Neural progenitor cell (in vitro differentiated cells): ENCODE measurements at regions not wholly inside any gene's neighbourhood (a gene's known extent, or its start where the extent isn't known, plus 50 kb on each side); places are given as distances from the start of the nearest gene placed in this dataset.

ENCODE experiments used
- DNase-seq: peaks from one replicate; pipeline ENCODE4 v3.0.0-alpha.2; 2016; ENCODE audit warnings: low spot score
- H2AFZ ChIP-seq: fragments of 200-600 bp; sonication (generic); replicated peaks from 2 replicates; pipeline ENCODE4 v1.6.1; 2016; ENCODE audit warnings: antibody characterized with exemption
- H3F3A ChIP-seq: fragments of 200-600 bp; sonication (generic); 2 replicates; pipeline ENCODE4 v1.6.1; 2016; ENCODE audit warnings: antibody characterized with exemption, low read depth
- H3K27ac ChIP-seq: fragments of 200-600 bp; sonication (generic); 2 replicates; pipeline ENCODE4 v1.5.1; 2016; ENCODE audit warnings: mild to moderate bottlenecking
- H3K27me3 ChIP-seq: fragments of 200-600 bp; sonication (generic); 2 replicates; pipeline ENCODE4 v1.6.1; 2016; ENCODE audit warnings: mild to moderate bottlenecking, moderate library complexity
- H3K36me3 ChIP-seq: fragments of 200-600 bp; sonication (generic); 2 replicates; pipeline ENCODE4 v1.5.1; 2016
- H3K4me1 ChIP-seq: fragments of 200-600 bp; sonication (generic); 2 replicates; pipeline ENCODE4 v1.6.1; 2016; ENCODE audit warnings: mixed run types
- H3K4me2 ChIP-seq: fragments of 200-600 bp; sonication (generic); 2 replicates; pipeline ENCODE4 v1.6.1; 2016
- H3K4me3 ChIP-seq: fragments of 200-600 bp; sonication (generic); 2 replicates; pipeline ENCODE4 v1.5.1; 2016
- H3K79me2 ChIP-seq: fragments of 200-600 bp; sonication (generic); 2 replicates; pipeline ENCODE4 v1.6.1; 2016; ENCODE audit warnings: low read depth
- H3K9ac ChIP-seq: fragments of 200-600 bp; sonication (generic); 2 replicates; pipeline ENCODE4 v1.6.1; 2016
- H3K9me3 ChIP-seq: fragments of 200-600 bp; sonication (generic); 2 replicates; pipeline ENCODE4 v1.5.1; 2016; ENCODE audit warnings: low read depth
- H4K20me1 ChIP-seq: fragments of 200-600 bp; sonication (generic); 2 replicates; pipeline ENCODE4 v1.6.1; 2016; ENCODE audit warnings: low read depth
- H3K27ac Mint-ChIP-seq: 3 replicates; pipeline ENCODE4 v1.8.0; 2021; ENCODE audit warnings: mixed read lengths
- H3K27me3 Mint-ChIP-seq: 2 replicates; pipeline ENCODE4 v1.8.0; 2022; ENCODE audit warnings: low read depth, mild to moderate bottlenecking, inconsistent platforms, moderate library complexity, mixed read lengths; ENCODE audit not compliant: insufficient read depth
- H3K36me3 Mint-ChIP-seq: 3 replicates; pipeline ENCODE4 v1.8.0; 2021; ENCODE audit warnings: mixed read lengths
- H3K4me1 Mint-ChIP-seq: 3 replicates; pipeline ENCODE4 v1.8.0; 2021; ENCODE audit warnings: mixed read lengths
- H3K4me3 Mint-ChIP-seq: 3 replicates; pipeline ENCODE4 v1.8.0; 2021; ENCODE audit warnings: mild to moderate bottlenecking, moderate library complexity, mixed read lengths
- H3K9me3 Mint-ChIP-seq: 3 replicates; pipeline ENCODE4 v1.8.0; 2020; ENCODE audit warnings: mixed read lengths
- EZH2 ChIP-seq: fragments of 200-600 bp; sonication (generic); IDR thresholded peaks from 2 replicates; pipeline ENCODE4 v1.6.1; 2017; ENCODE audit warnings: antibody characterized with exemption, mild to moderate bottlenecking, moderate library complexity
- EZH2phosphoT487 ChIP-seq: fragments of 200-600 bp; sonication (generic); IDR thresholded peaks from 2 replicates; pipeline ENCODE4 v1.6.1; 2017; ENCODE audit warnings: antibody characterized with exemption
- TF ChIP-seq, protein P1 (sequence below): fragments of 200-600 bp; sonication (generic); IDR thresholded peaks from 2 replicates; pipeline ENCODE4 v1.5.1; 2017; ENCODE audit warnings: antibody characterized with exemption, mild to moderate bottlenecking

DNA sequence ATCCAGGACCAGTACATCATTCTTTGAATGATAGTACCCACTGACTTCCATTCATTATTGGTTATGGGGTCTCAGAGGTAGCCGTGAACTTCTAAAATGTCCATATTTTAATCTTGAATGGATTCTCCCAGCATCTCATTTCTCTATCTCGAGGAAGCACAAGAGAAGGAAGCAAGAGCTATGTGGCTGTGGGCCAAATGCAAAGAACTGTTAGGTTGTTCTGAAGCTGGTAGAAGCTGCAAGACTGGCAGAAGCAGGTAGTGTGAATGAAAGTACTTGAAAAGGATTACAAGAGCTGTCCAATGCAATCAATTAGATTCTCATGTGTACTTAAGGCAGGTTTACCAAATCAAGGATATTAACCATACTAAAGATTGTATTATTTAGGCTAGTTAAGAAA, 1131.8 kb downstream of the GRIK2 start:
- Histone ChIP-seq H3K4me1 (no peaks in the 10 kb centered on the region), H3K36me3 (no peaks in the 10 kb centered on the region), H3K9me3 (no peaks in the 10 kb centered on the region), H3K4me3 (no peak overlapping the region), H3K9ac (no peak overlapping the region), H3K27me3 (no peaks in the 10 kb centered on the region), H3K79me2 (no peaks in the 10 kb centered on the region), H3F3A (no peaks in the 10 kb centered on the region), H2AFZ (no peak overlapping the region), H4K20me1 (no peaks in the 10 kb centered on the region), H3K27ac (no peak overlapping the region), H3K4me2 (no peak overlapping the region)
- H3K9me3 Mint-ChIP-seq: no peaks in the 10 kb centered on the region
- no peaks in the 10 kb centered on the region for H3K36me3 Mint-ChIP-seq
- TF ChIP-seq EZH2phosphoT487 (no peak), EZH2 (no peak)
- TF ChIP-seq, protein P1, sequence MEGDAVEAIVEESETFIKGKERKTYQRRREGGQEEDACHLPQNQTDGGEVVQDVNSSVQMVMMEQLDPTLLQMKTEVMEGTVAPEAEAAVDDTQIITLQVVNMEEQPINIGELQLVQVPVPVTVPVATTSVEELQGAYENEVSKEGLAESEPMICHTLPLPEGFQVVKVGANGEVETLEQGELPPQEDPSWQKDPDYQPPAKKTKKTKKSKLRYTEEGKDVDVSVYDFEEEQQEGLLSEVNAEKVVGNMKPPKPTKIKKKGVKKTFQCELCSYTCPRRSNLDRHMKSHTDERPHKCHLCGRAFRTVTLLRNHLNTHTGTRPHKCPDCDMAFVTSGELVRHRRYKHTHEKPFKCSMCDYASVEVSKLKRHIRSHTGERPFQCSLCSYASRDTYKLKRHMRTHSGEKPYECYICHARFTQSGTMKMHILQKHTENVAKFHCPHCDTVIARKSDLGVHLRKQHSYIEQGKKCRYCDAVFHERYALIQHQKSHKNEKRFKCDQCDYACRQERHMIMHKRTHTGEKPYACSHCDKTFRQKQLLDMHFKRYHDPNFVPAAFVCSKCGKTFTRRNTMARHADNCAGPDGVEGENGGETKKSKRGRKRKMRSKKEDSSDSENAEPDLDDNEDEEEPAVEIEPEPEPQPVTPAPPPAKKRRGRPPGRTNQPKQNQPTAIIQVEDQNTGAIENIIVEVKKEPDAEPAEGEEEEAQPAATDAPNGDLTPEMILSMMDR: no peak
- no peak overlapping the region for H3K27ac Mint-ChIP-seq
- no peaks in the 10 kb centered on the region for H3K4me1 Mint-ChIP-seq
- no peak for DNase-seq
- no peak overlapping the region for H3K4me3 Mint-ChIP-seq
- peaks cover 2% of the 10 kb centered on the region for H3K27me3 Mint-ChIP-seq

DNA sequence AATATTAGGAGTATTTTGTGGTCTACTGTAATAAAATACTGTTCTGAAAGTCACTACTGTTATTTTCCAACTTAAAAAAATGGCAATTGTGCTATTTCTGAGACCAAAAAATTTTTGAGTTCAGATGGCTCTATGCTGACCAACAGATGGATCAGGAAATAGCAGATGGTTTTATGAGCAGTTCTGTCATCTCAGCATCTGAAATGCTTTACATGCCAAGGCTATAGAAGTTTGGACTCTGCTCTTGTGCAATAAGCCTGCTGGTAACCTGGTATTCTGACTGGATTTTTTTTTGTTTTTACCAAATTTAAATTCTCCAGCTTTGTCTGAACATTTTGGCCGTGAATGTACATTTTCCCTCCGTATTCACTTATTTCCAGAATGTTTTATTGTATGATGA, 1127.5 kb downstream of the GRIK2 start:
- Histone ChIP-seq H2AFZ (no peak overlapping the region), H3K27ac (no peak overlapping the region), H3K4me1 (no peaks in the 10 kb centered on the region), H3K36me3 (no peaks in the 10 kb centered on the region), H3K9me3 (no peaks in the 10 kb centered on the region), H3K4me2 (no peak overlapping the region), H3K9ac (no peak overlapping the region), H3F3A (no peaks in the 10 kb centered on the region), H3K4me3 (no peak overlapping the region), H3K79me2 (no peaks in the 10 kb centered on the region), H3K27me3 (no peaks in the 10 kb centered on the region), H4K20me1 (no peaks in the 10 kb centered on the region)
- Mint-ChIP-seq H3K27me3 (no peaks in the 10 kb centered on the region), H3K9me3 (no peaks in the 10 kb centered on the region), H3K36me3 (no peaks in the 10 kb centered on the region), H3K27ac (no peak overlapping the region), H3K4me3 (no peak overlapping the region), H3K4me1 (no peaks in the 10 kb centered on the region)
- DNase-seq: no peak
- TF ChIP-seq, protein P1: no peak
- TF ChIP-seq EZH2phosphoT487 (no peak), EZH2 (no peak)

DNA sequence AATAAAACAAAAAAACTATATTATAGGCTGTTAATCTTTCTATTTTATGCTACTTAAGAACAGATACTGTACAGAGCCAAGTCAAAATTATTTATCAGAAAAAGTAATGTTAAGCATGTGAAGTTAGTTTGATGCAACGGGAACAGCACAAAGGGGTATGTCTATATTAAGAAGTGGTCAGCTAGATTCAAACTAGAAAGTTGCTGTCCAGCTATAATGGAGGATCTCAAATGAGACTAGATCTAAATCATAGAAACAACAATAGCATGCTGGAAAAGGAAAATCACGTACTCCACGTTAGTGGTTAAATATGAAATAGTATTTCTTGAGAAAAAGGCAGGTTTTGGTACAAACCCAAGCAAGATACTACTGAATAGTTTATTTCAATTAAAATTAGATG, 1124.0 kb downstream of the GRIK2 start:
- no peak for TF ChIP-seq EZH2
- TF ChIP-seq, protein P1: no peak
- no peak for TF ChIP-seq EZH2phosphoT487
- no peaks in the 10 kb centered on the region for H3K4me1 Mint-ChIP-seq
- H3K4me2 ChIP-seq: no peak overlapping the region
- H3K9me3 Mint-ChIP-seq: no peaks in the 10 kb centered on the region
- H3K36me3 Mint-ChIP-seq: no peaks in the 10 kb centered on the region
- no peaks in the 10 kb centered on the region for H3K36me3 ChIP-seq
- H4K20me1 ChIP-seq: no peaks in the 10 kb centered on the region
- no peak overlapping the region for H3K27ac ChIP-seq
- no peak overlapping the region for H2AFZ ChIP-seq
- no peaks in the 10 kb centered on the region for H3F3A ChIP-seq
- no peak overlapping the region for H3K4me3 Mint-ChIP-seq
- no peak for DNase-seq
- no peak overlapping the region for H3K9ac ChIP-seq
- no peaks in the 10 kb centered on the region for H3K79me2 ChIP-seq
- H3K27me3 Mint-ChIP-seq: no peaks in the 10 kb centered on the region
- H3K9me3 ChIP-seq: no peaks in the 10 kb centered on the region
- H3K27me3 ChIP-seq: no peaks in the 10 kb centered on the region
- no peak overlapping the region for H3K4me3 ChIP-seq
- H3K27ac Mint-ChIP-seq: no peak overlapping the region
- no peaks in the 10 kb centered on the region for H3K4me1 ChIP-seq

DNA sequence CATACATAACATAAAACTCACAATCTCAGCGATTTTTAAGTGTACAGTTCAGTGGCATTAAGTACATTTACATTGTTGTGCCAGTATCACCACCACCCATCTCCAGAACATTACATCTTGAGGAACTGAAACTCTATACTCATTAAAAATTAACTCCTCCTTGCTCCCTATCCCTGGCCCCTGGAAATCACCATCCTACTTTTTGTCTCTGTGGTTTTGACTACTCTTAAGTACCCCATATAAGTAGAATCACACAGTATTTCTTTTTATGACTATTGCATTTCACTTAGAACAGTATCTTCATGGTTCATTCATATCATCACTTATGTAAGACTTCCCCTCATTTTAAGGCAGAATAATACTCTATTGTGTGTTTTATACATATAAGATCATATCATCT, 1108.1 kb downstream of the GRIK2 start:
- TF ChIP-seq, protein P1: no peak
- TF ChIP-seq EZH2 (no peak), EZH2phosphoT487 (no peak)
- Histone ChIP-seq H3K27me3 (no peaks in the 10 kb centered on the region), H3K27ac (no peak overlapping the region), H3K9ac (no peak overlapping the region), H3K4me3 (no peak overlapping the region), H3F3A (no peaks in the 10 kb centered on the region), H2AFZ (no peak overlapping the region), H3K36me3 (no peaks in the 10 kb centered on the region), H3K79me2 (no peaks in the 10 kb centered on the region), H3K4me2 (no peak overlapping the region), H3K9me3 (no peaks in the 10 kb centered on the region), H4K20me1 (no peaks in the 10 kb centered on the region), H3K4me1 (no peaks in the 10 kb centered on the region)
- no peak for DNase-seq
- Mint-ChIP-seq H3K36me3 (peaks cover 3% of the 10 kb centered on the region), H3K27me3 (no peaks in the 10 kb centered on the region), H3K4me1 (no peaks in the 10 kb centered on the region), H3K27ac (no peak overlapping the region), H3K4me3 (no peak overlapping the region), H3K9me3 (peaks cover 8% of the 10 kb centered on the region)
